22Rv1 (cell line): ENCODE measurements at regions not wholly inside any gene's neighbourhood (a gene's known extent, or its start where the extent isn't known, plus 50 kb on each side); places are given as distances from the start of the nearest gene placed in this dataset.

Experiments
- H3K27ac ChIP-seq: fragments of 450-650 bp; 2 replicates; pipeline ENCODE4 v1.5.1; 2017
- CTCF ChIP-seq: fragments of 450-650 bp; IDR thresholded peaks from 2 replicates; pipeline ENCODE4 v1.5.1; 2017; ENCODE audit warnings: mild to moderate bottlenecking
- ZFX ChIP-seq: fragments of 450-650 bp; IDR thresholded peaks from 2 replicates; pipeline ENCODE4 v1.6.1; 2017; ENCODE audit warnings: antibody characterized with exemption, borderline replicate concordance

- H3K27ac ChIP-seq, result no peak overlapping the region
- TF ChIP-seq CTCF (no peak), ZFX (no peak)
Observed at GRCh38 chr3:188088948-188089685, 64.8 kb upstream of the LPP start.

GRCh38 chr3:188090620-188091309 lies 63.2 kb upstream of the LPP start:
- no peak overlapping the region for H3K27ac ChIP-seq
- TF ChIP-seq ZFX (no peak), CTCF (no peak)

GRCh38 chr3:188091746-188092145 lies 62.2 kb upstream of the LPP start:
- H3K27ac ChIP-seq, result no peak overlapping the region
- TF ChIP-seq CTCF (no peak), ZFX (no peak)

GRCh38 chr3:188092648-188093047 lies 61.3 kb upstream of the LPP start:
- TF ChIP-seq CTCF, result no peak
- TF ChIP-seq ZFX, result no peak
- no peak overlapping the region for H3K27ac ChIP-seq

- no peak overlapping the region for H3K27ac ChIP-seq
- no peak for TF ChIP-seq CTCF
- no peak for TF ChIP-seq ZFX
Observed at GRCh38 chr3:188095431-188095830, 58.5 kb upstream of the LPP start.

GRCh38 chr3:188097791-188098190 lies 56.2 kb upstream of the LPP start:
- H3K27ac ChIP-seq, result no peak overlapping the region
- TF ChIP-seq ZFX, result no peak
- no peak for TF ChIP-seq CTCF

- no peak for TF ChIP-seq CTCF
- no peak for TF ChIP-seq ZFX
- no peak overlapping the region for H3K27ac ChIP-seq
Observed at GRCh38 chr3:188099907-188100306, 54.0 kb upstream of the LPP start.
